ENCODE measurements at regions not wholly inside any gene's neighbourhood (a gene's known extent, or its start where the extent isn't known, plus 50 kb on each side); places are given as distances from the start of the nearest gene placed in this dataset.

DNA sequence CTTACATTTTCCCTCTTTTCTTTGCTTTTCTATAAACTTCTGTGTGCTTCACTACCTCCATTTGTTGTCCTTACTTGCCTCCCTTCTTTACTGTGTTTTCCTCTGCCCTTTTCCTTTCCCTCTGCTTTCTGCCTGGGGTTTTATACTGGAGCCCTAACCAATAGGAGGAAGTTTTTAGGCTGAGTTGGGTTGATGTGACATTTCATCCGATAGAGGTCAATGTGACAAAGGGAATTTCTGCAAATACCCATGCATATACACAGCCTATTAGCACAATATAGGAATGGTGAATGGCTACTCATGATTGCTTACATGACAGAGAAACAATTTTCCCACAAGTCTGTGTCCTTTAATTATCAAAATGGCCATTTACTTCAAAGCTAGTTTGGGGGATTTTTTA, 153.0 kb upstream of the ARPP21 start:
- no peak for DNase-seq (ENCODE audit: low read depth)

DNA sequence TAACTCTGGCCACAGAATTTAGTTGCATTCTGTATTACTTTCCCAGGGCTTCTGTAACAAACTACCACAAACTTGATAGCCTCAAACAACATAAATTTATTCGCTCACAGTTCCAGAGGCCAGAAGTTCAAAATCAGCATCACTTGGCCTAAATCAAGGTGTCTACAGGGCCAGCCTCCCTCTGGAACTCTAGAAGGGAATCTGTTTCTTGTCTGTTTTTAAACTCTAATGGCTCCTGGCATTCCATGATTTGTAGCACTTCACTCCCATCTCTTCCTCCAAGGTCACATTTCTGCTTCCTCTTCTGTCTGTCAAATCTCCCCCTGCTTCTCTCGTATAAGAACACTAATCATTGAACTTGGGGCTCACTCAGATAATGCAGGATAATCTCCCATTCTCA, 151.9 kb upstream of the ARPP21 start:
- Histone ChIP-seq H3K4me3 (ENCODE audit: low read depth, low read length) (no peak overlapping the region), H3K27me3 (ENCODE audit: control insufficient read depth, insufficient read depth, low read length) (no peaks in the 10 kb centered on the region)

More for the DNA sequence above, 153.0 kb upstream of the ARPP21 start:
- Histone ChIP-seq H3K36me3 (ENCODE audit: control insufficient read depth, insufficient read depth, low read length) (no peaks in the 10 kb centered on the region), H3K27me3 (ENCODE audit: control insufficient read depth, insufficient read depth, low read length) (no peaks in the 10 kb centered on the region), H3K4me3 (ENCODE audit: low read depth, low read length) (no peak overlapping the region)
- TF ChIP-seq, protein P1, sequence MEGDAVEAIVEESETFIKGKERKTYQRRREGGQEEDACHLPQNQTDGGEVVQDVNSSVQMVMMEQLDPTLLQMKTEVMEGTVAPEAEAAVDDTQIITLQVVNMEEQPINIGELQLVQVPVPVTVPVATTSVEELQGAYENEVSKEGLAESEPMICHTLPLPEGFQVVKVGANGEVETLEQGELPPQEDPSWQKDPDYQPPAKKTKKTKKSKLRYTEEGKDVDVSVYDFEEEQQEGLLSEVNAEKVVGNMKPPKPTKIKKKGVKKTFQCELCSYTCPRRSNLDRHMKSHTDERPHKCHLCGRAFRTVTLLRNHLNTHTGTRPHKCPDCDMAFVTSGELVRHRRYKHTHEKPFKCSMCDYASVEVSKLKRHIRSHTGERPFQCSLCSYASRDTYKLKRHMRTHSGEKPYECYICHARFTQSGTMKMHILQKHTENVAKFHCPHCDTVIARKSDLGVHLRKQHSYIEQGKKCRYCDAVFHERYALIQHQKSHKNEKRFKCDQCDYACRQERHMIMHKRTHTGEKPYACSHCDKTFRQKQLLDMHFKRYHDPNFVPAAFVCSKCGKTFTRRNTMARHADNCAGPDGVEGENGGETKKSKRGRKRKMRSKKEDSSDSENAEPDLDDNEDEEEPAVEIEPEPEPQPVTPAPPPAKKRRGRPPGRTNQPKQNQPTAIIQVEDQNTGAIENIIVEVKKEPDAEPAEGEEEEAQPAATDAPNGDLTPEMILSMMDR (IDR thresholded peaks at IDR 0.05; ENCODE audit: insufficient read depth, low read length, poor library complexity, severe bottlenecking): no peak

DNA sequence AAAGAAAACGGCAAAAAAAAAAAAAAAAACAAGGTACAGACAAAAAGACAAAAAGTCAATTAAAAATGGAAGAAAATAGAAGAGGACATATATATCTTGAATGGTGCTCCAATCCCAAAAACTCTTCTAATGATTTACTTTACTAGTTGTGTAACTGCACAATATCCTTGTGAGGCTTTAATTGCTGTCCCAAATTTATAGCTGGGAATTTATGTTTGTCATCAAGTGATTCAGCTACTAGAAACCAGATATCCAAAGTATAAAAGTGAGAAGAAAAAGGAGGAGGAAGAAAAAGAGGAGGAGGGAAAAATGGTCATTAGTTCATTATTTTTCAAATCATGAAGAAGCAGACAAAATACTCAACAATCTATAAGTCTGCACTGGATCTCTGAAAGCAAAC, 150.8 kb upstream of the ARPP21 start:
- H3K36me3 ChIP-seq (ENCODE audit: control insufficient read depth, insufficient read depth, low read length): no peaks in the 10 kb centered on the region
- H3K4me3 ChIP-seq (ENCODE audit: low read depth, low read length): no peak overlapping the region
- TF ChIP-seq, protein P1 (IDR thresholded peaks at IDR 0.05; ENCODE audit: insufficient read depth, low read length, poor library complexity, severe bottlenecking): no peak
- DNase-seq (ENCODE audit: low read depth): no peak
- H3K27me3 ChIP-seq (ENCODE audit: control insufficient read depth, insufficient read depth, low read length): no peaks in the 10 kb centered on the region

More for the DNA sequence above, 151.9 kb upstream of the ARPP21 start:
- no peaks in the 10 kb centered on the region for H3K36me3 ChIP-seq (ENCODE audit: control insufficient read depth, insufficient read depth, low read length)
- TF ChIP-seq, protein P1 (IDR thresholded peaks at IDR 0.05; ENCODE audit: insufficient read depth, low read length, poor library complexity, severe bottlenecking): no peak
- no peak for DNase-seq (ENCODE audit: low read depth)

DNA sequence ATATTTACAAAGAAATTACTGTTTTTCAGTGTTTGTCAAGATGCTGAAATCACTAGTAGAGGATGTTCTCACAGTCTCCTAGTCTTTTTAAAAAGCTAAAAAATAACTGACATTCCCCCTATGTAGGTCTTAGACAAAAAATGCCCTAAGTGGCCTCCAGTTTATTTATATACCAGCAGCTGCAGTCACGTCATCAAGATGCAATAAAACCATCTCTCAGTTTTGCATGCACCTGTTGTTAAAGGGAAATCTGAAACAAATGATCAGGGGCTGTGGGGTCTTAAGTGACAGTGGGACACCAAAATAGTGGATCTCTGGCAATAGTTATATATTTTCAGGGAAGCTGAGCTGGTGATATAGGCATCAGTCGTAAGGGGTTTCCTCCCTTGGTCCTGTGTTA, 146.5 kb upstream of the ARPP21 start:
- H3K36me3 ChIP-seq (ENCODE audit: control insufficient read depth, insufficient read depth, low read length): no peaks in the 10 kb centered on the region
- no peaks in the 10 kb centered on the region for H3K27me3 ChIP-seq (ENCODE audit: control insufficient read depth, insufficient read depth, low read length)
- H3K4me3 ChIP-seq (ENCODE audit: low read depth, low read length): no peak overlapping the region
- no peak for DNase-seq (ENCODE audit: low read depth)
- TF ChIP-seq, protein P1 (IDR thresholded peaks at IDR 0.05; ENCODE audit: insufficient read depth, low read length, poor library complexity, severe bottlenecking): no peak

DNA sequence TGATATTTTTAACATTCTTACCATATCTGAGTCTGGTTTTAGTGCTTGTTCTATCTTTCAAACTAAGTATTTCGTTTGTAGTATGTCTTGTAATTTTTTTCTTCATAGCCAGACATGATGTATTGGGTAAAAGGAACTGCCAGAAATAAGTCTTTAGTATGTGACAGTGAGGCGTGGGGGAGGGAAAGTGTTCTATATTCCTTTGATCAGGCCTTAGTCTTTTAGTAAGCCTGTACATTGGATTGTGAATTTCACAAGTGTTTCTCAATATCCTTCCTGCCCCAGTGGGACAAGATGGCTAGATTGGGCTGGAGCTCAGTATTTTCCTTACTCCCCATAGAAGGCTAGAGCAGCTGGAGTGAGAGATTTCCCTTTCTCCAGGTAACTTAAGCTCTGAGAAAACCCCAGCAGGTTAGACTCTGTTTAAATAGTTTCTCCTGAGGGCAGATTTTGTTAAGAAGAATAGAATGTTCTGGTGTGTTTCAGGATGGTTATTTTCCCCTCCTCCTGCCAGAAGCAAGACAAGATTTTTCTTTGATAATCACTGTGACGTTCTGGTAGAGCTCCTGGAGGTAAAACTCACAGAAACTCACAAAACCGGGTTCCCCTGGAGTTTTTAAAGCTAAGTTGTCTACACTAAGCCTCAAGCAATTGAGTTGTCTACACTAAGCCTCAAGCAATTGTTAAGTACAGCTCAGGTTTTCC, 140.7 kb upstream of the ARPP21 start:
- no peaks in the 10 kb centered on the region for H3K36me3 ChIP-seq (ENCODE audit: control insufficient read depth, insufficient read depth, low read length)
- DNase-seq (ENCODE audit: low read depth): no peak
- H3K27me3 ChIP-seq (ENCODE audit: control insufficient read depth, insufficient read depth, low read length): no peaks in the 10 kb centered on the region
- H3K4me3 ChIP-seq (ENCODE audit: low read depth, low read length): no peak overlapping the region
- TF ChIP-seq, protein P1 (IDR thresholded peaks at IDR 0.05; ENCODE audit: insufficient read depth, low read length, poor library complexity, severe bottlenecking): no peak
